K562 (cell line): ENCODE measurements at regions not wholly inside any gene's neighbourhood (a gene's known extent, or its start where the extent isn't known, plus 50 kb on each side); places are given as distances from the start of the nearest gene placed in this dataset.

Source experiments
- BRCA1 ChIP-seq, 2 experiments: fragments of 450-650 bp in 1 of 2; sonication (generic) in 1 of 2; formaldehyde crosslinking in 1 of 2; IDR thresholded peaks; 2 replicates each; pipeline versions ENCODE4 v1.5.0 to v1.6.1; 2017 to 2020; ENCODE audit warnings: mild to moderate bottlenecking in 1 of 2, missing genetic modification reagents in 1 of 2
- CEBPB ChIP-seq: fragments of 450-650 bp; IDR thresholded peaks from 2 replicates; pipeline ENCODE4 v1.6.1; 2016; ENCODE audit warnings: missing genetic modification characterization, missing compliant biosample characterization
- NR2C1 ChIP-seq, 2 experiments: fragments of 450-650 bp; IDR thresholded peaks; 2 replicates each; pipeline ENCODE4 v1.6.1; 2017; ENCODE audit warnings: mild to moderate bottlenecking in 2 of 2, antibody characterized with exemption in 1 of 2, inconsistent platforms in 1 of 2, missing compliant biosample characterization in 1 of 2, missing genetic modification characterization in 1 of 2
- SMAD3 ChIP-seq: fragments of 450-650 bp; formaldehyde crosslinking; conservative IDR thresholded peaks from 2 replicates; pipeline ENCODE4 v1.4.0; 2020; ENCODE audit warnings: mild to moderate bottlenecking
- SPI1 ChIP-seq: IDR thresholded peaks from 2 replicates; pipeline ENCODE4 v1.6.1; 2011; ENCODE audit warnings: low read depth, low read length, control low read depth, borderline replicate concordance
- TAF1 ChIP-seq: IDR thresholded peaks from 2 replicates; pipeline ENCODE4 v1.6.1; 2011; ENCODE audit warnings: mild to moderate bottlenecking, low read length, moderate library complexity; ENCODE audit not compliant: insufficient read depth, control insufficient read depth, severe bottlenecking; ENCODE audit errors: extremely low read depth
- TARDBP ChIP-seq: fragments of 450-650 bp; IDR thresholded peaks from 2 replicates; pipeline ENCODE4 v1.6.1; 2016
- ZNF57 ChIP-seq: fragments of 450-650 bp; formaldehyde crosslinking; IDR thresholded peaks from 2 replicates; pipeline ENCODE4 v1.4.0; 2020; ENCODE audit warnings: mild to moderate bottlenecking, moderate library complexity
- TF ChIP-seq, protein P1 (sequence below), 3 experiments: IDR thresholded peaks in 2 of 3; conservative IDR thresholded peaks in 1 of 3; 2 replicates each; pipeline ENCODE4 v1.5.1; 2011 to 2012; ENCODE audit warnings: low read length in 3 of 3, mild to moderate bottlenecking in 3 of 3, control low read depth in 2 of 3, improper control_type of control experiment in 1 of 3, inconsistent platforms in 1 of 3, low read depth in 1 of 3, mixed read lengths in 1 of 3, moderate library complexity in 1 of 3; ENCODE audit not compliant: insufficient read depth in 2 of 3
- TF ChIP-seq, protein P2 (sequence below): fragments of 200-400 bp; formaldehyde crosslinking; IDR thresholded peaks from 2 replicates; pipeline ENCODE4 v1.6.1; 2017; ENCODE audit warnings: mild to moderate bottlenecking, low read depth, low read length, moderate library complexity

DNA sequence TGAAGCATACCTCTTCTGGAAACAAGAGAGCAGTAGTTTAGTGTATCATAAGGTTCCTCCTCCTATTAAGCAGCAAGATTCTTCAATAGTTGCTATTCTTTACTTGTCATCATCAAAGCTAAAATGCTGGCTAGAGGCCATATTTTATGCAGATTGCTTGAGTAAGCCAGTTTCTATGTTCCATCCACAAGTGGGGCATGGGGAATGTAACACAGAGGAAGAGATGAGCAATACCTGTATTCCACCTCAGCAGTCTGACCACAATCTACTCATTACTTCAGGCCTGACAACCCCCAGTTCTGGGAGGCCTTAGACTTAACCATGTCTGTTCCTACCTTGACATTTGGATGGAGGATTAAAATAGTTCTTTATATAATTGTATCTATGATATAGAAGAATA, 423.6 kb downstream of the BTG1 start:
- TF ChIP-seq, protein P1, sequence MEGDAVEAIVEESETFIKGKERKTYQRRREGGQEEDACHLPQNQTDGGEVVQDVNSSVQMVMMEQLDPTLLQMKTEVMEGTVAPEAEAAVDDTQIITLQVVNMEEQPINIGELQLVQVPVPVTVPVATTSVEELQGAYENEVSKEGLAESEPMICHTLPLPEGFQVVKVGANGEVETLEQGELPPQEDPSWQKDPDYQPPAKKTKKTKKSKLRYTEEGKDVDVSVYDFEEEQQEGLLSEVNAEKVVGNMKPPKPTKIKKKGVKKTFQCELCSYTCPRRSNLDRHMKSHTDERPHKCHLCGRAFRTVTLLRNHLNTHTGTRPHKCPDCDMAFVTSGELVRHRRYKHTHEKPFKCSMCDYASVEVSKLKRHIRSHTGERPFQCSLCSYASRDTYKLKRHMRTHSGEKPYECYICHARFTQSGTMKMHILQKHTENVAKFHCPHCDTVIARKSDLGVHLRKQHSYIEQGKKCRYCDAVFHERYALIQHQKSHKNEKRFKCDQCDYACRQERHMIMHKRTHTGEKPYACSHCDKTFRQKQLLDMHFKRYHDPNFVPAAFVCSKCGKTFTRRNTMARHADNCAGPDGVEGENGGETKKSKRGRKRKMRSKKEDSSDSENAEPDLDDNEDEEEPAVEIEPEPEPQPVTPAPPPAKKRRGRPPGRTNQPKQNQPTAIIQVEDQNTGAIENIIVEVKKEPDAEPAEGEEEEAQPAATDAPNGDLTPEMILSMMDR (IDR thresholded peaks at IDR 0.05 in 2 of 3, conservative IDR thresholded peaks at IDR 0.05 in 1 of 3; ENCODE audit: insufficient read depth in 2 of 3, low read depth in 1 of 3, low read length in 3 of 3) = no peak
- TF ChIP-seq SPI1 = no peak
- TF ChIP-seq TARDBP = no peak
- no peak for TF ChIP-seq TAF1
- TF ChIP-seq ZNF57 (CRISPR knock-in tag) = no peak
- no peak for TF ChIP-seq CEBPB (tag)
- no peak for TF ChIP-seq BRCA1 (IDR thresholded peaks at IDR 0.05)
- TF ChIP-seq BRCA1 (CRISPR knock-in tag; IDR thresholded peaks at IDR 0.05) = no peak
- TF ChIP-seq, protein P2, sequence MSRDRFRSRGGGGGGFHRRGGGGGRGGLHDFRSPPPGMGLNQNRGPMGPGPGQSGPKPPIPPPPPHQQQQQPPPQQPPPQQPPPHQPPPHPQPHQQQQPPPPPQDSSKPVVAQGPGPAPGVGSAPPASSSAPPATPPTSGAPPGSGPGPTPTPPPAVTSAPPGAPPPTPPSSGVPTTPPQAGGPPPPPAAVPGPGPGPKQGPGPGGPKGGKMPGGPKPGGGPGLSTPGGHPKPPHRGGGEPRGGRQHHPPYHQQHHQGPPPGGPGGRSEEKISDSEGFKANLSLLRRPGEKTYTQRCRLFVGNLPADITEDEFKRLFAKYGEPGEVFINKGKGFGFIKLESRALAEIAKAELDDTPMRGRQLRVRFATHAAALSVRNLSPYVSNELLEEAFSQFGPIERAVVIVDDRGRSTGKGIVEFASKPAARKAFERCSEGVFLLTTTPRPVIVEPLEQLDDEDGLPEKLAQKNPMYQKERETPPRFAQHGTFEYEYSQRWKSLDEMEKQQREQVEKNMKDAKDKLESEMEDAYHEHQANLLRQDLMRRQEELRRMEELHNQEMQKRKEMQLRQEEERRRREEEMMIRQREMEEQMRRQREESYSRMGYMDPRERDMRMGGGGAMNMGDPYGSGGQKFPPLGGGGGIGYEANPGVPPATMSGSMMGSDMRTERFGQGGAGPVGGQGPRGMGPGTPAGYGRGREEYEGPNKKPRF = no peak
- no peak for TF ChIP-seq NR2C1 (IDR thresholded peaks at IDR 0.05)
- TF ChIP-seq NR2C1 (tag; IDR thresholded peaks at IDR 0.05) = no peak
- no peak for TF ChIP-seq SMAD3 (CRISPR knock-in tag)
